ENCODE measurements at regions not wholly inside any gene's neighbourhood (a gene's known extent, or its start where the extent isn't known, plus 50 kb on each side); places are given as distances from the start of the nearest gene placed in this dataset.
"Not testable (repeated sequence)": the region's sequence is repeated elsewhere in the genome, so short reads cannot be mapped to it uniquely, and the experiment has no call there.

DNA sequence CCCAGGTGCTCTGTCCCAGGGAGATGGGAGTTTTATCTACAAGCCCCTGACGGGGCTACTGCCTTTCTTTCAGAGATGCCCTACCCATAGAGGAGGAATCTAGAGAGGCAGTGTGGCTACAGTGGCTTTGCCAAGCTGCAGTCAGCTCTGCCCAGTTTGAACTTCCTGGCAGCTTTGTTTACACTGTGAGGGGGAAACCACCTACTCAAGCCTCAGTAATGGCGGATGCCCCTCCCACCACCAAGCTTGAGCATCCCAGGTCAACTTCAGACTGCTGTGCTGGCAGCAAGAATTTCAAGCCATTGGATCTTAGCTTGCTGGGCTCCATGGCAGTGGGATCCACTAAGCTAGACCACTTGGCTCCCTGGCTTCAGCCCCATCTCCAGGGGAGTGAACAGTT lies 53.1 kb upstream of the TMEM252 start:
- POLR2A ChIA-PET; CTCF ChIA-PET; DNase-seq (ENCODE audit: extremely low spot score): not testable (repeated sequence)

DNA sequence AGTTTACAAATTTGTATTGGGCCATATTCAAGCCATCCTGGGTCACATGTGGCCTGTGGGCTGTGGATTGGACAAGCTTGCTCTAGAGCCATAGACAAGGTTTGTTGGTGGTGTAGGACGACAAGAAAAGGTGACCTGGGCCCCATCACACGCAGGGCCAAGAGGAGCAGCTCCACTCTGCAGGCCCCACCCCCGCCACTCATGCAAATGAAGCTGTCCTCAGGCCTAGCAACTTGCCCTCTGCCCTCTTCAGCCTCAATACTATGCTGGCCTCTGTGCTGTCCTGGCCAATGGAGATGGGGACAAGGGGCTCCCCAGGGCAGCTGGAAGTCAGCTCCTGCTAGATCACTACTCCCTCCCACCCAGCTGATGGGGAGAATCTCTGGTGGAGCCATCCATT lies 55.2 kb upstream of the TMEM252 start:
- POLR2A ChIA-PET = no interaction called here

DNA sequence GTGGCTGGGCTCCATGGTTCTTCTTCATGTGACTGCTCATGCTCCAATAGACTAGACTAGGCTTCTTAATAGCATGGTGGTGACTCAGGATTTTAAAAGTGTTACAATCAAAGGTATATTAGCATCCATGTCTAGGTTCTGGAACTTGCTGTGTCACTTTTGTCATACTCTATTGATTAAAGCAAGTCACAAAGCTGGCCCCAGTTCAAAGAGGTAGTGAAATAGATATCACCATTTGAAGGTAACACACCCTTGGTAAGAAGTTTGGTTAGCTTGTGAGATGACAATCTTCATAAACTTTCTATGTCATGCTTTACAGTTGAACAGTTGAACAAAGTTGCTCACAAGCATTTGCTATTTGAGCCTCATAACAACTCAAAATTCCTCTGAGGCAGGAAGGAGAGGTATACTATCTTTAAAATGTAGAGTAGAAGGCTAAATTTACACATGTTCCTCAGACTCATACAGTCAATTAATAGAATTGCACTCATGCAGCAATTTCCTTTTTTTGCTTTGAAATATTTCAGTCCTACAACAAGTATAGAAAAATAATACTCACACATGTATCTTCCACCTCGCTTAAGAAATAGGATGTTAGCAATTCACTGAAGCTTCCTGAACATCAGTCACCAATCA lies 56.8 kb upstream of the TMEM252 start:
- ChIA-PET POLR2A (no interaction called here), CTCF (interaction anchor here (0.5 kb wide), 1 partner anchor 153 kb away, joined by 3 read pairs; no protein-coding TSS in a partner anchor)
- DNase-seq (ENCODE audit: extremely low spot score) = no peak
- TF ChIP-seq, protein P1, sequence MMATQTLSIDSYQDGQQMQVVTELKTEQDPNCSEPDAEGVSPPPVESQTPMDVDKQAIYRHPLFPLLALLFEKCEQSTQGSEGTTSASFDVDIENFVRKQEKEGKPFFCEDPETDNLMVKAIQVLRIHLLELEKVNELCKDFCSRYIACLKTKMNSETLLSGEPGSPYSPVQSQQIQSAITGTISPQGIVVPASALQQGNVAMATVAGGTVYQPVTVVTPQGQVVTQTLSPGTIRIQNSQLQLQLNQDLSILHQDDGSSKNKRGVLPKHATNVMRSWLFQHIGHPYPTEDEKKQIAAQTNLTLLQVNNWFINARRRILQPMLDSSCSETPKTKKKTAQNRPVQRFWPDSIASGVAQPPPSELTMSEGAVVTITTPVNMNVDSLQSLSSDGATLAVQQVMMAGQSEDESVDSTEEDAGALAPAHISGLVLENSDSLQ (IDR thresholded peaks at IDR 0.05) = no peak
- no peak for TF ChIP-seq HDGF (IDR thresholded peaks at IDR 0.05; ENCODE audit: borderline replicate concordance)
- TF ChIP-seq ZNF384 (IDR thresholded peaks at IDR 0.05) = no peak
- no peak for TF ChIP-seq L3MBTL2 (conservative IDR thresholded peaks at IDR 0.05)
- TF ChIP-seq NFRKB (IDR thresholded peaks at IDR 0.05) = no peak
- TF ChIP-seq FOXM1 (IDR thresholded peaks at IDR 0.05; ENCODE audit: borderline replicate concordance) = no peak
- TF ChIP-seq TARDBP (IDR thresholded peaks at IDR 0.05) = no peak
- TF ChIP-seq CTBP1 (IDR thresholded peaks at IDR 0.05; ENCODE audit: borderline replicate concordance) = no peak
- TF ChIP-seq BHLHE40 (IDR thresholded peaks at IDR 0.05; ENCODE audit: borderline replicate concordance) = no peak
- TF ChIP-seq FOXA1 (IDR thresholded peaks at IDR 0.05) = no peak
- TF ChIP-seq ELF4 (IDR thresholded peaks at IDR 0.05) = no peak
- TF ChIP-seq SUZ12 (IDR thresholded peaks at IDR 0.05) = no peak
- TF ChIP-seq LEF1 (IDR thresholded peaks at IDR 0.05; ENCODE audit: borderline replicate concordance) = no peak
- no peak for TF ChIP-seq ARNT (IDR thresholded peaks at IDR 0.05)
- TF ChIP-seq SP1 (IDR thresholded peaks at IDR 0.05) = no peak
- TF ChIP-seq FOXK2 (IDR thresholded peaks at IDR 0.05) = no peak

More for the DNA sequence above, 55.2 kb upstream of the TMEM252 start:
- no peak for DNase-seq (ENCODE audit: extremely low spot score)
- TF ChIP-seq CTBP1 (IDR thresholded peaks at IDR 0.05; ENCODE audit: borderline replicate concordance) (no peak), LEF1 (IDR thresholded peaks at IDR 0.05; ENCODE audit: borderline replicate concordance) (no peak), TARDBP (IDR thresholded peaks at IDR 0.05) (no peak), ARNT (IDR thresholded peaks at IDR 0.05) (no peak), SP1 (IDR thresholded peaks at IDR 0.05) (no peak), FOXM1 (IDR thresholded peaks at IDR 0.05; ENCODE audit: borderline replicate concordance) (no peak)
- CTCF ChIA-PET = interaction anchor here (0.6 kb wide), 1 partner anchor 35 kb away, joined by 4 read pairs; no protein-coding TSS in a partner anchor

DNA sequence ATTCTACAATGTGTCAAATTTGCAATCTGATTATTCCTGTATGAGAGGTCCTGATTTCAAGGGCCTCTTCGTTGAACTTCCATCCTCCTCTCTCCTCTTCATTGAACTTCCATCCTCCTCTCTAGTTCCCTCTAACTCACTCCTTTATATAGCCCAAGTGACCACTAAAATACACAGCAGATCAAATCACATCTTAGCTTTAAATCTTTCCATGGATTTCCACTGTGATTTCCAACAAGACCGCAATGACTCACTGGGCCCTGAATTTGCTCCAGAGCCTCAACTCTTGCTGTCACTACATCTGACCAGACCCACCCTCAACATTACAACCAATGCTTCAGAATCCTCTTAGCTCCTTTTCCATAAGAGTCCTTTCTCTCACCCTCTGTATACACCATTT lies 59.1 kb upstream of the TMEM252 start:
- POLR2A ChIA-PET = no interaction called here
- CTCF ChIA-PET = no interaction called here
- TF ChIP-seq SP1 (IDR thresholded peaks at IDR 0.05) (no peak), TARDBP (IDR thresholded peaks at IDR 0.05) (no peak)
- no peak for DNase-seq (ENCODE audit: extremely low spot score)

DNA sequence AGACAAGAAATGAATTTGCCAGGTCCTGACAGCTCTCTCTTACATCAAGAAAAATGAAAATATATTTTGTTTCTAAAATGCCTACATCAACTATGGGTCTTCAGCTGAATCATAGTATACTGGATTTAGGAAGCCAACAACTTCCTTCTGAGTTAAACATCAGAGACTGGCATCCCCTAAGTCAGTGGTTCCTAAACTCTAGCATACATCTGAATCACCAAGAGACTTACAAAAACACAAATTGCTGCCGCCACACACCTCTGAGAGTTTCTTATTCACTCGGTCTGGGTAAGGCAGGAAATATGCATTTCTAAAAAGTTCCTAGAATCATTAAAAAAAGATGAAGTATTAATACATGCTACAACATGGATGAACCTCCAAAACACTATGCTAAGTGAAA lies 60.4 kb upstream of the TMEM252 start:
- TF ChIP-seq BHLHE40 (IDR thresholded peaks at IDR 0.05; ENCODE audit: borderline replicate concordance) = no peak
- no peak for TF ChIP-seq SUZ12 (IDR thresholded peaks at IDR 0.05)
- no peak for TF ChIP-seq SP1 (IDR thresholded peaks at IDR 0.05)
- TF ChIP-seq CTBP1 (IDR thresholded peaks at IDR 0.05; ENCODE audit: borderline replicate concordance) = no peak
- ChIA-PET POLR2A (no interaction called here), CTCF (no interaction called here)
- no peak for DNase-seq (ENCODE audit: extremely low spot score)

DNA sequence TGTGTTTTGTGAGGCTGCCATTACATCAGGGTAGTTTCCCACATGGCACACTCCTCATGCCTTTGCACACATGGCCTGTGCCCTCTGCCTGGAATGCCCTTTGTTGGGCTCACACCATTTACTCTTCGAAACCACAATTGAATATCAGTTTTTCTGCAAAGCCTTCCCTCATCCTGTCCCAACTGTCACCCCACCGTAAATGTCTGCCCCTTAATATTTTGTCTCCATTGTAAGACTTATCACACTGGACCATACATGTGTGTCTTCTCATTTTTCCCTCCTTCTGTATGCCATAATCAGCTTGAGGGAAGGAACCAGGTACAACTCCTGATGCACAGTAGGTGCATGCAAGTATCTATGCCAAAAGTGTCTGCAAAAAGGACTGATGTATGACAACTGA lies 62.7 kb upstream of the TMEM252 start:
- TF ChIP-seq CTBP1 (IDR thresholded peaks at IDR 0.05; ENCODE audit: borderline replicate concordance) (no peak), HDGF (IDR thresholded peaks at IDR 0.05; ENCODE audit: borderline replicate concordance) (no peak), ELF4 (IDR thresholded peaks at IDR 0.05) (no peak), L3MBTL2 (conservative IDR thresholded peaks at IDR 0.05) (no peak), SP1 (IDR thresholded peaks at IDR 0.05) (no peak), TARDBP (IDR thresholded peaks at IDR 0.05) (no peak), ZNF384 (IDR thresholded peaks at IDR 0.05) (no peak), NFRKB (IDR thresholded peaks at IDR 0.05) (no peak), FOXA1 (IDR thresholded peaks at IDR 0.05) (no peak), FOXK2 (IDR thresholded peaks at IDR 0.05) (no peak)
- TF ChIP-seq, protein P1 (IDR thresholded peaks at IDR 0.05) = no peak
- ChIA-PET POLR2A (no interaction called here), CTCF (no interaction called here)
- DNase-seq (ENCODE audit: extremely low spot score) = no peak

DNA sequence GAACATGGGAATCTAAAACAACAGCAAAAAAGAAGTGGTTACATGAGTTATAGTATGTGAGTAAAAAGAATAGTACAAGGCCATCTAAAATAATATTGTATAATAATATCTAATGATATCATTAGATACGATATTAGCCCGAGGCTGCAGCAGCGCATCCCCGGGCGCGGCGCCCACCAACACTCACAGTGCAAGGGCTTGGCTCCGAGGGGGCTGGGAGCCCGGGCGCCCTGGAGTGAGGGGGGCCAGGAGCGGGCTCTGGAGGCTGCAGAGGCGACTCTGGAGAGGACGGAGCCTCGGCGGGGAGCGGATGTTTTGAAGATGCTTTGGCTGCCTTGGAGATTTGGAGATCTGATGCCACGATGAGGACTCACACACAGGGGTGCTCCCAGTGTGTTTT lies 68.1 kb upstream of the TMEM252 start:
- POLR2A ChIA-PET = no interaction called here
- no peak for DNase-seq (ENCODE audit: extremely low spot score)
- CTCF ChIA-PET = no interaction called here
- TF ChIP-seq, protein P1 (IDR thresholded peaks at IDR 0.05) = no peak
- TF ChIP-seq HDGF (IDR thresholded peaks at IDR 0.05; ENCODE audit: borderline replicate concordance) = no peak
- no peak for TF ChIP-seq ZNF384 (IDR thresholded peaks at IDR 0.05)
- TF ChIP-seq ELF4 (IDR thresholded peaks at IDR 0.05) = no peak
- TF ChIP-seq ARNT (IDR thresholded peaks at IDR 0.05) = no peak
- no peak for TF ChIP-seq SUZ12 (IDR thresholded peaks at IDR 0.05)
- TF ChIP-seq CTBP1 (IDR thresholded peaks at IDR 0.05; ENCODE audit: borderline replicate concordance) = no peak
- TF ChIP-seq FOXA1 (IDR thresholded peaks at IDR 0.05) = no peak
- no peak for TF ChIP-seq TARDBP (IDR thresholded peaks at IDR 0.05)
- TF ChIP-seq SP1 (IDR thresholded peaks at IDR 0.05) = no peak
- TF ChIP-seq LEF1 (IDR thresholded peaks at IDR 0.05; ENCODE audit: borderline replicate concordance) = no peak
- TF ChIP-seq FOXK2 (IDR thresholded peaks at IDR 0.05) = no peak
- TF ChIP-seq BHLHE40 (IDR thresholded peaks at IDR 0.05; ENCODE audit: borderline replicate concordance) = no peak
- TF ChIP-seq FOXM1 (IDR thresholded peaks at IDR 0.05; ENCODE audit: borderline replicate concordance) = no peak
